Colonic mucosa (tissue), 4 donors: ENCODE measurements at regions not wholly inside any gene's neighbourhood (a gene's known extent, or its start where the extent isn't known, plus 50 kb on each side); places are given as distances from the start of the nearest gene placed in this dataset.

ENCODE experiments used
- DNase-seq: peaks from one replicate; pipeline ENCODE4 v3.0.0-alpha.2; 2020
- H3K27ac ChIP-seq: fragments of 200-600 bp; one replicate; pipeline ENCODE4 v1.8.0; 2021
- H3K27me3 ChIP-seq: fragments of 200-600 bp; one replicate; pipeline ENCODE4 v1.8.0; 2021
- H3K36me3 ChIP-seq: fragments of 200-600 bp; one replicate; pipeline ENCODE4 v1.8.0; 2021
- H3K4me1 ChIP-seq: fragments of 200-600 bp; one replicate; pipeline ENCODE4 v1.8.0; 2021; ENCODE audit warnings: mild to moderate bottlenecking
- H3K4me3 ChIP-seq: fragments of 200-600 bp; one replicate; pipeline ENCODE4 v1.8.0; 2021
- H3K9ac ChIP-seq, 2 donors: one replicate each; pipeline ENCODE4 v1.7.0; 2013; ENCODE audit warnings: control low read depth in 2 of 2, low read depth in 2 of 2, low read length in 2 of 2
- H3K9me3 ChIP-seq: fragments of 200-600 bp; one replicate; pipeline ENCODE4 v1.8.0; 2021
- CTCF ChIP-seq: fragments of 200-600 bp; IDR thresholded peaks from one replicate; pipeline ENCODE4 v1.8.0; 2022; ENCODE audit warnings: antibody characterized with exemption, mild to moderate bottlenecking
- intact Hi-C: fragments of 100-400 bp; cut with DNase I; formaldehyde crosslinking; loops from one replicate; pipeline ENCODE4 v1.14.1; 2022
- donor health status: healthy.
- donor health status: DM: no; HTN: no; CAD: no.
- donor health status: DM: no; HTN: no; CAD: no.

GRCh38 chr12:125417446-125417845 lies 352.2 kb downstream of the AACS start:
- Histone ChIP-seq H3K27ac (no peak overlapping the region), H3K36me3 (no peaks in the 10 kb centered on the region), H3K4me3 (no peak overlapping the region), H3K4me1 (no peaks in the 10 kb centered on the region), H3K9ac (no peak overlapping the region), H3K9me3 (no peaks in the 10 kb centered on the region), H3K27me3 (no peaks in the 10 kb centered on the region)
- no peak for DNase-seq
- TF ChIP-seq CTCF: no peak
- intact Hi-C loops: no loop called here

- Histone ChIP-seq H3K36me3 (no peaks in the 10 kb centered on the region), H3K9ac (no peak overlapping the region), H3K4me1 (no peaks in the 10 kb centered on the region), H3K4me3 (no peak overlapping the region), H3K27ac (no peak overlapping the region), H3K27me3 (no peaks in the 10 kb centered on the region), H3K9me3 (no peaks in the 10 kb centered on the region)
- no peak for DNase-seq
- intact Hi-C loops: no loop called here
- TF ChIP-seq CTCF: no peak
Observed at GRCh38 chr12:125418902-125419564, 353.8 kb downstream of the AACS start.

GRCh38 chr12:125424909-125425308 lies 359.7 kb downstream of the AACS start:
- TF ChIP-seq CTCF: no peak
- Histone ChIP-seq H3K4me3 (no peak overlapping the region), H3K27me3 (no peaks in the 10 kb centered on the region), H3K27ac (no peak overlapping the region), H3K36me3 (no peaks in the 10 kb centered on the region), H3K4me1 (no peaks in the 10 kb centered on the region), H3K9ac (no peak overlapping the region), H3K9me3 (no peaks in the 10 kb centered on the region)
- intact Hi-C loops: no loop called here
- DNase-seq: no peak

GRCh38 chr12:125431516-125431915 lies 366.3 kb downstream of the AACS start:
- intact Hi-C loops: no loop called here
- no peak for TF ChIP-seq CTCF
- Histone ChIP-seq H3K9me3 (no peaks in the 10 kb centered on the region), H3K4me3 (no peak overlapping the region), H3K9ac (no peak overlapping the region), H3K36me3 (no peaks in the 10 kb centered on the region), H3K27me3 (no peaks in the 10 kb centered on the region), H3K27ac (no peak overlapping the region), H3K4me1 (no peaks in the 10 kb centered on the region)
- no peak for DNase-seq

- DNase-seq: no peak
- Histone ChIP-seq H3K9me3 (no peaks in the 10 kb centered on the region), H3K9ac (no peak overlapping the region), H3K36me3 (no peaks in the 10 kb centered on the region), H3K4me3 (no peak overlapping the region), H3K27ac (no peak overlapping the region), H3K4me1 (no peaks in the 10 kb centered on the region), H3K27me3 (no peaks in the 10 kb centered on the region)
- TF ChIP-seq CTCF: no peak
- intact Hi-C loops: no loop called here
Observed at GRCh38 chr12:125434131-125434530, 368.9 kb downstream of the AACS start.
